ENCODE measurements at regions not wholly inside any gene's neighbourhood (a gene's known extent, or its start where the extent isn't known, plus 50 kb on each side); places are given as distances from the start of the nearest gene placed in this dataset.

- TF ChIP-seq, protein P1, sequence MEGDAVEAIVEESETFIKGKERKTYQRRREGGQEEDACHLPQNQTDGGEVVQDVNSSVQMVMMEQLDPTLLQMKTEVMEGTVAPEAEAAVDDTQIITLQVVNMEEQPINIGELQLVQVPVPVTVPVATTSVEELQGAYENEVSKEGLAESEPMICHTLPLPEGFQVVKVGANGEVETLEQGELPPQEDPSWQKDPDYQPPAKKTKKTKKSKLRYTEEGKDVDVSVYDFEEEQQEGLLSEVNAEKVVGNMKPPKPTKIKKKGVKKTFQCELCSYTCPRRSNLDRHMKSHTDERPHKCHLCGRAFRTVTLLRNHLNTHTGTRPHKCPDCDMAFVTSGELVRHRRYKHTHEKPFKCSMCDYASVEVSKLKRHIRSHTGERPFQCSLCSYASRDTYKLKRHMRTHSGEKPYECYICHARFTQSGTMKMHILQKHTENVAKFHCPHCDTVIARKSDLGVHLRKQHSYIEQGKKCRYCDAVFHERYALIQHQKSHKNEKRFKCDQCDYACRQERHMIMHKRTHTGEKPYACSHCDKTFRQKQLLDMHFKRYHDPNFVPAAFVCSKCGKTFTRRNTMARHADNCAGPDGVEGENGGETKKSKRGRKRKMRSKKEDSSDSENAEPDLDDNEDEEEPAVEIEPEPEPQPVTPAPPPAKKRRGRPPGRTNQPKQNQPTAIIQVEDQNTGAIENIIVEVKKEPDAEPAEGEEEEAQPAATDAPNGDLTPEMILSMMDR (IDR thresholded peaks at IDR 0.05; ENCODE audit: low read length, missing control alignments): no peak
- DNase-seq (ENCODE audit: low read depth): no peak
- H3K4me3 ChIP-seq (replicated peaks; ENCODE audit: low read depth, low read length): no peak overlapping the region
Measured at GRCh38 chr20:40782043-40782368, 93.0 kb upstream of the MAFB start.

DNA sequence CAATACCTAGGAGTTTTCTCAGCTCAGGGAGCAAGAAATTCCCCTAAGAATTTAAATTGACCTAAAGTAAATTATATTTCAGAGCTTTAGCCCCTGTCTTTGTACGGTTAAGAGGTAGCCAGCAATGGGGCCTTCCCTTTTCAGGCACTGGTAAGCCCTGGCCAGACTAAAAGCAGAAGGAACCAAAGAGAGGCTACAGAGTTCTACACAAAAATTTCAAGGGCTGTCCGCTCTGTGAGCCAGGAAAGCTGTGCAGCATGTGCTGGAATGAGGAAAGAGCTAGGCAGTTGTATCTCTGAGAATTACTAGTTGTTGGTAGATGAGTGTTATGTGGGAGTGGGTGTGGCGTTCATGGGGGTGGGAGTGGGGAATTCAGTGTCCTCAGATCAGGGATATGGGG, 96.3 kb upstream of the MAFB start:
- H3K4me3 ChIP-seq (replicated peaks; ENCODE audit: low read depth, low read length): no peak overlapping the region
- TF ChIP-seq, protein P1 (IDR thresholded peaks at IDR 0.05; ENCODE audit: low read length, missing control alignments): no peak
- no peak for DNase-seq (ENCODE audit: low read depth)

DNA sequence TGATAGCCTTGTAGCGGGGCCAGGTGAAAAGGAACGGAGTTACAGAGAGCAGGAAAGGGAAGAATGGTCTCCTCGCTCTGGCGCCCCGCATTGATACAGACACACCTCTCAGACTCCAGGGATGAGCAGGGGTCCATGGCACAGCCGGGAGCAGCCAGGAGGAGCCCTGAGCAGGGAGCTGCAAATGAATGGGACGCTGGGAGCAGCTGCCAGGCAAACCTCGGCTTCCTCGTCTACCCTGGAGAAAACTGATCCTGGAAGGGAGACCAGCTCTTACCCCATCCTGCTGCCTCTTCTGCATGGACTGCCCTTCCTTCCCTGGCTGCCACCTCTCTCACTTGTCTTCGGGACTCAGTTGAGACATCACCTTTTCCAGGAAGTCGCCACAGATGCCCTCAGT, 97.3 kb upstream of the MAFB start:
- no peak for DNase-seq (ENCODE audit: low read depth)
- TF ChIP-seq, protein P1 (IDR thresholded peaks at IDR 0.05; ENCODE audit: low read length, missing control alignments): no peak
- no peak overlapping the region for H3K4me3 ChIP-seq (replicated peaks; ENCODE audit: low read depth, low read length)

DNA sequence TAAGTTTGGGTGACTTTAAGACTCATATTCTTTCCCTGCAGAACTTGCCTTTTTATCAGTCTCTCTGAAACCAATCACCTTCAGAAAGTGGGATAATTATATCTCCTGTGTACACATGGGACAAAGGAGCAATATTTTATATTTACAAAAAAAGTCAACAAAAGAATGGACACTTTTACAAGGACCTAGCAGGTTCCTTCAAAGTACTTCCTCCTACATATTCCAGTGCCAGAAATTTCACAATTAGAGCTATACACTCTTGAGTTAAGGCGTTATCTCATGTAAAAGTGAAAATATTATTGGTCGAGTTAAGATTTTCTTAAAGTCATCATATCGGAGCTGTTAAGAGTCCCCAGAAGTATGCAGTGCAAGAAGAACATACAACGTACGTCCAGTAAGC, 98.9 kb upstream of the MAFB start:
- TF ChIP-seq, protein P1 (IDR thresholded peaks at IDR 0.05; ENCODE audit: low read length, missing control alignments): no peak
- no peak overlapping the region for H3K4me3 ChIP-seq (replicated peaks; ENCODE audit: low read depth, low read length)
- DNase-seq (ENCODE audit: low read depth): no peak

- peak; percentile 14 for DNase-seq (ENCODE audit: low read depth)
- H3K4me3 ChIP-seq (replicated peaks; ENCODE audit: low read depth, low read length): no peak overlapping the region
- TF ChIP-seq, protein P1 (IDR thresholded peaks at IDR 0.05; ENCODE audit: low read length, missing control alignments): peak; percentile 43
Measured at GRCh38 chr20:40797425-40797824, 108.4 kb upstream of the MAFB start.

DNA sequence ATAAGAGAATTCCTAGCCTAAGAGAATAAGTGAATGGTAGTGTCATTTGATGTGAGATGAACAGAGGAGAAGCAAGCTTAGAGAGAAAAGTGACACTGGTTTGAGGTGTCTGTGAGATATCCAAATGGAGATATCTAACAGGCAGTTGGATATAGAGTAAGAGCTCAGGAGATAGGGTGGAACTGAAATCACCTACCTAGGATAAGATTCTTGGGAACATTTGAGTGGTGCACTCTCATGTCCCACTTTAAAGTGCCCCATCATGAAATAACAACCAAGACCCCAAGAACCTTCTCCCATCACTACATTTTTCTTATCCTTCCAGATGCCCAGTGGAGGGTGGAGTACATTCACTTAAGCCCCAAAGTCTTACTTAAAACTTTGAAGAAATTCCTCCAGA, 109.0 kb upstream of the MAFB start:
- no peak for DNase-seq (ENCODE audit: low read depth)
- TF ChIP-seq, protein P1 (IDR thresholded peaks at IDR 0.05; ENCODE audit: low read length, missing control alignments): no peak
- no peak overlapping the region for H3K4me3 ChIP-seq (replicated peaks; ENCODE audit: low read depth, low read length)

DNA sequence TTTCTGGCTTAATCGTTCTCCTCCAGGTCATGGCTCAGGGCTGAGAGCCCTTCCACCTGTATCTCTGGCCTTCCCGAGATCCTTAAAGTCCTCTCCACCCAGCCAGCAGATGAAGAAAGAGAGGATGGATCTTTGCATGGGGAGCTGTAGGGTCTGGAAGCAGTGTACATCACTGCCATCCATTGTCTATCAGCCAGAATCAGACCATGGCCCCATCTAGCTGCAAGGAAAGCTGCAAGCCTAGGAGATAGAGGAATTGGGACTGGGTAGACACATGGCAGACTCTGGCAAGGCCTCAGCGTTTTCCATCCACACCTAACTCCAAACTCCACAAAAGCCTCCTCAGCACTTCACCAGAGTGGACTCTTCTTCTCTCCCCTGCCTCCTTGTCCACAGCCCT, 113.8 kb upstream of the MAFB start:
- no peak for DNase-seq (ENCODE audit: low read depth)
- H3K4me3 ChIP-seq (replicated peaks; ENCODE audit: low read depth, low read length): no peak overlapping the region
- TF ChIP-seq, protein P1 (IDR thresholded peaks at IDR 0.05; ENCODE audit: low read length, missing control alignments): no peak

All from fibroblast of pulmonary artery (primary cell).